SU-DHL-6 (cell line): ENCODE measurements at regions not wholly inside any gene's neighbourhood (a gene's known extent, or its start where the extent isn't known, plus 50 kb on each side); places are given as distances from the start of the nearest gene placed in this dataset.

Source experiments
- EZH2phosphoT487 ChIP-seq: fragments of 200-600 bp; sonication (generic), shearing (Covaris generic); conservative IDR thresholded peaks from 2 replicates; pipeline ENCODE4 v1.6.1; 2018; ENCODE audit warnings: mild to moderate bottlenecking, antibody characterized with exemption, low read length, moderate library complexity, mixed read lengths
- TF ChIP-seq, protein P1 (sequence below): fragments of 200-600 bp; sonication (generic); IDR thresholded peaks from one replicate; pipeline ENCODE4 v1.5.1; 2017; ENCODE audit warnings: antibody characterized with exemption, mild to moderate bottlenecking, low read length, moderate library complexity; ENCODE audit not compliant: insufficient read depth, poor library complexity, severe bottlenecking

DNA sequence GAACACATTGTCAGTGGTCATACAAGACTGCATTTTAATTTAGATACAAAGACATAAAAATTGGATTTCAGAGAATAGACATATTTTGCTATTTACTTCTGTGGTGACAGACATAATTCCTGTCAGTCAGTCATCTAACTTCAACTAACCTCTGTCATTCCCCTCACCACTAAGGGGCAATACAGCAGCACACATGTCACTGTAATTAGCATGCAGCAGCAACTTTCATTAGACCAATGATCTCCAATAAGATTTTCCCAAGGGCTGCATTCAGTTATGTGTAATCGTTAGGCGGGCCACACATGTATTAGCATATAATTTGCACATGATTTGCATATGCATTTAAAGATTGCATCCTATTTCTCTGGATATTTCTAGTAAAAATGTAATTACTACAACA, 624.5 kb downstream of the NR4A2 start:
- TF ChIP-seq, protein P1, sequence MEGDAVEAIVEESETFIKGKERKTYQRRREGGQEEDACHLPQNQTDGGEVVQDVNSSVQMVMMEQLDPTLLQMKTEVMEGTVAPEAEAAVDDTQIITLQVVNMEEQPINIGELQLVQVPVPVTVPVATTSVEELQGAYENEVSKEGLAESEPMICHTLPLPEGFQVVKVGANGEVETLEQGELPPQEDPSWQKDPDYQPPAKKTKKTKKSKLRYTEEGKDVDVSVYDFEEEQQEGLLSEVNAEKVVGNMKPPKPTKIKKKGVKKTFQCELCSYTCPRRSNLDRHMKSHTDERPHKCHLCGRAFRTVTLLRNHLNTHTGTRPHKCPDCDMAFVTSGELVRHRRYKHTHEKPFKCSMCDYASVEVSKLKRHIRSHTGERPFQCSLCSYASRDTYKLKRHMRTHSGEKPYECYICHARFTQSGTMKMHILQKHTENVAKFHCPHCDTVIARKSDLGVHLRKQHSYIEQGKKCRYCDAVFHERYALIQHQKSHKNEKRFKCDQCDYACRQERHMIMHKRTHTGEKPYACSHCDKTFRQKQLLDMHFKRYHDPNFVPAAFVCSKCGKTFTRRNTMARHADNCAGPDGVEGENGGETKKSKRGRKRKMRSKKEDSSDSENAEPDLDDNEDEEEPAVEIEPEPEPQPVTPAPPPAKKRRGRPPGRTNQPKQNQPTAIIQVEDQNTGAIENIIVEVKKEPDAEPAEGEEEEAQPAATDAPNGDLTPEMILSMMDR = no peak
- no peak for TF ChIP-seq EZH2phosphoT487
